ENCODE measurements at regions not wholly inside any gene's neighbourhood (a gene's known extent, or its start where the extent isn't known, plus 50 kb on each side); places are given as distances from the start of the nearest gene placed in this dataset.

DNA sequence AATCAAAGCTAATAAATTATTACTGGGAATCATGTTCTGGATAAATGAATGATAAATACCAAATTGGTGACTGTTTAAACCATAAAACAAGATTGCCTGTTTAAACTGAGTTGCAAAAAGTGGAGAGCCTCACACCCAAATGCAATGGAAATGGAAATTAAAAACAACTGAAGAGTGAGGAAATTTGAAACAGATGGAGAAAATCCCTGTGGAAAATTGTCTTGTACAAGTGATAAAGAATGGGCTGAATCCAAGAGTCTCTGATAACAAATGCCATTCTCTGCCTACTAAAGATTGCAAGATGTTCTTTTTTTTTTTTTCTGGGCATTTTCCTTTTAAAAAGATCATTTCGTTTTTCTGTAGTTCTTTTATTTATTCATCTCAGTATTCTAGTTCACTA, 426.3 kb downstream of the NLGN4X start:
- Mint-ChIP-seq H3K36me3 (ENCODE audit: low read depth) (no peaks in the 10 kb centered on the region), H3K4me3 (no peak overlapping the region), H3K9me3 (no peaks in the 10 kb centered on the region), H3K27me3 (no peaks in the 10 kb centered on the region), H3K4me1 (ENCODE audit: low read depth) (no peaks in the 10 kb centered on the region), H3K27ac (no peak overlapping the region)
- DNase-seq (no peak), ATAC-seq (no peak)
- intact Hi-C loops (cut with micrococcal nuclease): no loop called here
- CTCF ChIA-PET: no interaction called here
- TF ChIP-seq, protein P1, sequence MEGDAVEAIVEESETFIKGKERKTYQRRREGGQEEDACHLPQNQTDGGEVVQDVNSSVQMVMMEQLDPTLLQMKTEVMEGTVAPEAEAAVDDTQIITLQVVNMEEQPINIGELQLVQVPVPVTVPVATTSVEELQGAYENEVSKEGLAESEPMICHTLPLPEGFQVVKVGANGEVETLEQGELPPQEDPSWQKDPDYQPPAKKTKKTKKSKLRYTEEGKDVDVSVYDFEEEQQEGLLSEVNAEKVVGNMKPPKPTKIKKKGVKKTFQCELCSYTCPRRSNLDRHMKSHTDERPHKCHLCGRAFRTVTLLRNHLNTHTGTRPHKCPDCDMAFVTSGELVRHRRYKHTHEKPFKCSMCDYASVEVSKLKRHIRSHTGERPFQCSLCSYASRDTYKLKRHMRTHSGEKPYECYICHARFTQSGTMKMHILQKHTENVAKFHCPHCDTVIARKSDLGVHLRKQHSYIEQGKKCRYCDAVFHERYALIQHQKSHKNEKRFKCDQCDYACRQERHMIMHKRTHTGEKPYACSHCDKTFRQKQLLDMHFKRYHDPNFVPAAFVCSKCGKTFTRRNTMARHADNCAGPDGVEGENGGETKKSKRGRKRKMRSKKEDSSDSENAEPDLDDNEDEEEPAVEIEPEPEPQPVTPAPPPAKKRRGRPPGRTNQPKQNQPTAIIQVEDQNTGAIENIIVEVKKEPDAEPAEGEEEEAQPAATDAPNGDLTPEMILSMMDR (IDR thresholded peaks at IDR 0.05): no peak
- POLR2A ChIA-PET: no interaction called here

DNA sequence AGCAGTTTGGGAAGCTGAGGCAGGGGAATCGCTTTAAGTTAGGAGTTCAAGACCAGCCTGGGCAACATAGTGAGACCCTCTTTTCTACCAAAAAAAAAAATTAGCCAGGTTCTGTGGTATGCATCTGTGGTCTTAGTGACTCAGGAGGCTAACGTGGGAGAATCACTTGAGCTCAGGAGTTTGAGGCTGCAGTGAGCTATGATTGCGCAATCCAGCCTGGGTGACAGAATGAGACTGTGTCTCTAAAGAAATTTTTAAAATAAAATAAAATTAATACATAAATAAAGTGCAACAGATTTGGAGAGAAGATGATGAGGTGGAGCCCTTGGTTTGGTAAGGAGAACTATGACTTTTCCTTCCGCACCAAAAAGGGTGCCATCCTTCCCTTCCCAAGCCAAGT, 436.9 kb downstream of the NLGN4X start:
- POLR2A ChIA-PET: no interaction called here
- intact Hi-C loops (cut with micrococcal nuclease): no loop called here

DNA sequence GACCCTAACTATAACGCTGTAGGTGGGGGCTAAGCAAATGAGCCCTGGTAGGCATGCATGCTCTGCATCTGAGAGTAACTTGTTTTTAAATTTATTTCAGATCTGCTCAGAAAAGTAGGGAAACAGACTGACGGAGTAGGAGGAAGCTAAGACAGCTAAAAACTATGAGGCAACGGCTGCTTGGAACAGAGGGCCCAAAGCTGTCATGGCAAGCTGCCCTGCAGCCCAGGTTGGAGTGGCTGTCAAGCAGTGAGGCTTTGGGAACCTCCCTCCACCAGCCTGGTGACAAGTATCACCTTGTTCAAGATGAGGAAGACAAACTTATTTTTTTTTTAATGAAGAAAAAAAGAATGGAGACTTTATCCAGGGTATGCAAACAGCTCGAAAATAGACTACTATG, 439.8 kb downstream of the NLGN4X start:
- Mint-ChIP-seq H3K27me3 (no peaks in the 10 kb centered on the region), H3K27ac (no peak overlapping the region), H3K4me1 (ENCODE audit: low read depth) (no peaks in the 10 kb centered on the region), H3K9me3 (no peaks in the 10 kb centered on the region), H3K4me3 (no peak overlapping the region), H3K36me3 (ENCODE audit: low read depth) (no peaks in the 10 kb centered on the region)
- intact Hi-C loops (cut with micrococcal nuclease): no loop called here
- ChIA-PET CTCF (interaction anchor here (0.7 kb wide), 1 partner anchor 443 kb away, joined by 3 read pairs; no protein-coding TSS in a partner anchor), POLR2A (no interaction called here)
- no peak for DNase-seq
- ATAC-seq: no peak
- TF ChIP-seq, protein P1 (IDR thresholded peaks at IDR 0.05): no peak

More for the DNA sequence above, 436.9 kb downstream of the NLGN4X start:
- DNase-seq (no peak), ATAC-seq (no peak)
- Mint-ChIP-seq H3K36me3 (ENCODE audit: low read depth) (no peaks in the 10 kb centered on the region), H3K4me1 (ENCODE audit: low read depth) (no peaks in the 10 kb centered on the region), H3K4me3 (no peak overlapping the region), H3K27ac (no peak overlapping the region), H3K27me3 (no peaks in the 10 kb centered on the region), H3K9me3 (peaks cover 1% of the 10 kb centered on the region)
- TF ChIP-seq, protein P1 (IDR thresholded peaks at IDR 0.05): no peak
- CTCF ChIA-PET: no interaction called here

DNA sequence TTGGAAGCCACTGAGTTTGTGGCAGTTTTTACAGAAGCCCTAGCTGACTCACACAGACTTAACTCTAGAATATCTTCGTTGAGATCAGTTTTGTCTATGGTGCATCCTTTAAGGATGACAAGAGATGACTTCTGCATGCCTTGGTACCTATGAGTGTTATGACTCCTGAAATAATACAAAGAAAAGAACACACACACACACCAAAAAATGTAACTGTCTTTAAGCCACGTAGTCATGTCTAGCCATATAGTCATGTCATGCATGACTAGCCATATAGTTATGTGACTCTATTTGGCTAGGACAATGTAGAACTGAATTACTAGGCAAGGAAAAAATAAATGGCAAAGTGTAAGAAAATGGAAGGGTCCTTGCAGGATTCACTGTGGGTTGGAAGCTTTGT, 447.8 kb downstream of the NLGN4X start:
- POLR2A ChIA-PET: no interaction called here
- TF ChIP-seq, protein P1 (IDR thresholded peaks at IDR 0.05): no peak
- Mint-ChIP-seq H3K36me3 (ENCODE audit: low read depth) (no peaks in the 10 kb centered on the region), H3K9me3 (peaks cover 2% of the 10 kb centered on the region), H3K4me1 (ENCODE audit: low read depth) (no peaks in the 10 kb centered on the region), H3K4me3 (no peak overlapping the region), H3K27ac (no peak overlapping the region), H3K27me3 (no peaks in the 10 kb centered on the region)
- DNase-seq (no peak), ATAC-seq (no peak)
- intact Hi-C loops (cut with micrococcal nuclease): no loop called here
- CTCF ChIA-PET: no interaction called here

DNA sequence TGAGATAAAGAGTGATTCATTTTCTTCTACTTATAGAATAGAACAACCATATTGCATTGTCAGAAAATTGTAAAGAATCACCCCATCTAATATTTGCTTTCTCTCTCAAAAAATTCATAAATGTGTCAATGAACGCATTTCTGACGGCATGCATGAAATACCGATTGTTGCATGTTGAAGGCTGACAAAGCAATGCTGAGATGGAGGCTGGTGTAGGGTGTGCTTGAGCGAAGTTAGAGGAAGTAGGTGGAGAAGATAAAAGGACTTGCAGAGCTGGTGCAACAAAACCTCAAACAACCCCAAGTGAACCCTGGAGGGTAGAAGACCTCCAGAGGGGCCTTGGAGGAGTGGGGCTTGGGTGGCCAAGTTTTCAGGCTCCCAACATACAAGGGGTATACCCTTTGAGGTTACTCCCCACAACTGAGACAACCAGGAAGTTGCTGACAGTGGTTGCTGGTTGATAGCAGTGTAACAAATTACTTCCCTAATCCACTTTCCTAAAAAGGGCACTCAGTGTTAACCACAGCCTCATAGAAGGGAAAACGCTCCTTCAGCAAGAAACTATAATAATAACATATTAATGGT, 452.7 kb downstream of the NLGN4X start:
- H3K4me3 Mint-ChIP-seq: no peak overlapping the region
- TF ChIP-seq, protein P1 (IDR thresholded peaks at IDR 0.05): no peak
- ATAC-seq: no peak
- intact Hi-C loops (cut with micrococcal nuclease): no loop called here
- H3K36me3 Mint-ChIP-seq (ENCODE audit: low read depth): no peaks in the 10 kb centered on the region
- no peak for DNase-seq
- CTCF ChIA-PET: no interaction called here
- peaks cover 2% of the 10 kb centered on the region for H3K9me3 Mint-ChIP-seq
- no peaks in the 10 kb centered on the region for H3K27me3 Mint-ChIP-seq
- POLR2A ChIA-PET: no interaction called here
- no peaks in the 10 kb centered on the region for H3K4me1 Mint-ChIP-seq (ENCODE audit: low read depth)
- H3K27ac Mint-ChIP-seq: no peak overlapping the region
